Activated CD4-positive, alpha-beta T cell treated with anti-CD3 and anti-CD28 coated beads for 24 hours (primary cell): ENCODE measurements at regions not wholly inside any gene's neighbourhood (a gene's known extent, or its start where the extent isn't known, plus 50 kb on each side); places are given as distances from the start of the nearest gene placed in this dataset.

ENCODE experiments used
- DNase-seq, 2 donors: peaks; one replicate each; pipeline ENCODE4 v3.0.0-alpha.2; 2020; ENCODE audit warnings: low read depth in 2 of 2

GRCh38 chr13:99055281-99055680 lies 77.4 kb upstream of the DOCK9 start:
- no peak for DNase-seq

GRCh38 chr13:99055735-99056134 lies 77.9 kb upstream of the DOCK9 start:
- DNase-seq, result no peak

GRCh38 chr13:99056381-99057014 lies 78.6 kb upstream of the DOCK9 start:
- no peak for DNase-seq

GRCh38 chr13:99057310-99057975 lies 79.6 kb upstream of the DOCK9 start:
- no peak for DNase-seq

- no peak for DNase-seq
Observed at GRCh38 chr13:99058527-99059495, 80.9 kb upstream of the DOCK9 start.

- no peak for DNase-seq
Observed at GRCh38 chr13:99059498-99060075, 81.7 kb upstream of the DOCK9 start.

- no peak for DNase-seq
Observed at GRCh38 chr13:99061411-99061810, 83.5 kb upstream of the DOCK9 start.

- DNase-seq, result no peak
Observed at GRCh38 chr13:99062593-99062992, 84.7 kb upstream of the DOCK9 start.

GRCh38 chr13:99063178-99063577 lies 85.3 kb upstream of the DOCK9 start:
- DNase-seq, result no peak

- no peak for DNase-seq
Observed at GRCh38 chr13:99063952-99064351, 86.1 kb upstream of the DOCK9 start.

- DNase-seq, result no peak
Observed at GRCh38 chr13:99064624-99065234, 86.9 kb upstream of the DOCK9 start.

- DNase-seq, result no peak
Observed at GRCh38 chr13:99065235-99066015, 87.6 kb upstream of the DOCK9 start.

- no peak for DNase-seq
Observed at GRCh38 chr13:99066219-99066618, 88.4 kb upstream of the DOCK9 start.

- no peak for DNase-seq
Observed at GRCh38 chr13:99067159-99067985, 89.5 kb upstream of the DOCK9 start.

GRCh38 chr13:99071211-99071610 lies 93.3 kb upstream of the DOCK9 start:
- DNase-seq, result no peak

- DNase-seq, result no peak
Observed at GRCh38 chr13:99071666-99072065, 93.8 kb upstream of the DOCK9 start.

- DNase-seq, result no peak
Observed at GRCh38 chr13:99072356-99072755, 94.5 kb upstream of the DOCK9 start.

- DNase-seq, result no peak
Observed at GRCh38 chr13:99072941-99073340, 95.1 kb upstream of the DOCK9 start.

- no peak for DNase-seq
Observed at GRCh38 chr13:99074693-99075092, 96.8 kb upstream of the DOCK9 start.
